ENCODE measurements at regions not wholly inside any gene's neighbourhood (a gene's known extent, or its start where the extent isn't known, plus 50 kb on each side); places are given as distances from the start of the nearest gene placed in this dataset.

DNA sequence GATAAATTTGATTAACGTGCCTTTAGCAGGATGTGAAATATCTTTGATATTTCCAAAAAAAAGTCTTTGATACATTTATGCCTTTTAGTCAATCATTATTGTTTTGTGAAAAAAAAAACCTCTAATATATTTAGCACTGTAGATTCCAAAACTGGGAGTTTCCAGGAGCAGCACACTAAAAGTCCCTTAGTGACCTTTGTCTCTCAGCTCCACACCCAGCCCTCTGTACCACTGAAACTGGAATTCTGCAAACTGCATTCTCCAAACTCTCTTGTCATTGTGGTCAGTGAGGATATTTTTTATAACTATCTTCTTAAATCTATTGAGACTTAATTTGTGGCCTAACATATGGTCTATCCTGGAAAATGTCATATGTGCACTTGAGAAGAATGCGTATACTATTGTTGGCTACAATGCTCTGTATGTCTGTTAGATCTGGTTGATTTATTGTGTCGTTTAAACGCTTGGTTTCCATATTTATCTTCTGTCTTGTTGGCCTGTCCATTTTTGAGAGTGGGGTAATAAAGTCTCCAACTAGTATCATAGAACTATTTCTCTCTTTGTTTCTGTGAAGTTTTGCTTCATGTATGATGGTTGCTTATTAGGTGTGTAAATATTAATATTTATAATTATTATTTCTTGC is 73.2 kb upstream of the CNKSR3 start:
- no peak overlapping the region for H3K9ac ChIP-seq (ENCODE audit: low read depth, low read length, poor library complexity, severe bottlenecking)
- H3K4me2 ChIP-seq (ENCODE audit: low read depth, low read length, poor library complexity, severe bottlenecking) = no peak overlapping the region
- no peak overlapping the region for H2AFZ ChIP-seq (ENCODE audit: low read length)
- H3F3A ChIP-seq (ENCODE audit: low read depth) = no peaks in the 10 kb centered on the region
- no peaks in the 10 kb centered on the region for H3K9me2 ChIP-seq (replicated peaks; ENCODE audit: low read depth, low read length)
- H3K4me3 ChIP-seq (ENCODE audit: low read length, poor library complexity, severe bottlenecking) = no peak overlapping the region
- H3K27me3 ChIP-seq (ENCODE audit: insufficient read depth, low read length, poor library complexity, severe bottlenecking) = no peaks in the 10 kb centered on the region
- no peaks in the 10 kb centered on the region for H3K9me3 ChIP-seq (ENCODE audit: insufficient read depth, low read depth, low read length)
- no peak for TF ChIP-seq EZH2phosphoT487 (IDR thresholded peaks at IDR 0.05; ENCODE audit: borderline replicate concordance)
- TF ChIP-seq, protein P1, sequence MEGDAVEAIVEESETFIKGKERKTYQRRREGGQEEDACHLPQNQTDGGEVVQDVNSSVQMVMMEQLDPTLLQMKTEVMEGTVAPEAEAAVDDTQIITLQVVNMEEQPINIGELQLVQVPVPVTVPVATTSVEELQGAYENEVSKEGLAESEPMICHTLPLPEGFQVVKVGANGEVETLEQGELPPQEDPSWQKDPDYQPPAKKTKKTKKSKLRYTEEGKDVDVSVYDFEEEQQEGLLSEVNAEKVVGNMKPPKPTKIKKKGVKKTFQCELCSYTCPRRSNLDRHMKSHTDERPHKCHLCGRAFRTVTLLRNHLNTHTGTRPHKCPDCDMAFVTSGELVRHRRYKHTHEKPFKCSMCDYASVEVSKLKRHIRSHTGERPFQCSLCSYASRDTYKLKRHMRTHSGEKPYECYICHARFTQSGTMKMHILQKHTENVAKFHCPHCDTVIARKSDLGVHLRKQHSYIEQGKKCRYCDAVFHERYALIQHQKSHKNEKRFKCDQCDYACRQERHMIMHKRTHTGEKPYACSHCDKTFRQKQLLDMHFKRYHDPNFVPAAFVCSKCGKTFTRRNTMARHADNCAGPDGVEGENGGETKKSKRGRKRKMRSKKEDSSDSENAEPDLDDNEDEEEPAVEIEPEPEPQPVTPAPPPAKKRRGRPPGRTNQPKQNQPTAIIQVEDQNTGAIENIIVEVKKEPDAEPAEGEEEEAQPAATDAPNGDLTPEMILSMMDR (conservative IDR thresholded peaks at IDR 0.05; ENCODE audit: low read length) = no peak
- peaks cover 12% of the 10 kb centered on the region for H3K4me1 ChIP-seq (ENCODE audit: insufficient read depth, low read length, poor library complexity, severe bottlenecking)
- H4K20me1 ChIP-seq (ENCODE audit: insufficient read depth, low read length, poor library complexity, severe bottlenecking) = no peaks in the 10 kb centered on the region
- H3K36me3 ChIP-seq (ENCODE audit: insufficient read depth, low read length) = no peaks in the 10 kb centered on the region
- H3K79me2 ChIP-seq (ENCODE audit: insufficient read depth, low read length) = no peaks in the 10 kb centered on the region

DNA sequence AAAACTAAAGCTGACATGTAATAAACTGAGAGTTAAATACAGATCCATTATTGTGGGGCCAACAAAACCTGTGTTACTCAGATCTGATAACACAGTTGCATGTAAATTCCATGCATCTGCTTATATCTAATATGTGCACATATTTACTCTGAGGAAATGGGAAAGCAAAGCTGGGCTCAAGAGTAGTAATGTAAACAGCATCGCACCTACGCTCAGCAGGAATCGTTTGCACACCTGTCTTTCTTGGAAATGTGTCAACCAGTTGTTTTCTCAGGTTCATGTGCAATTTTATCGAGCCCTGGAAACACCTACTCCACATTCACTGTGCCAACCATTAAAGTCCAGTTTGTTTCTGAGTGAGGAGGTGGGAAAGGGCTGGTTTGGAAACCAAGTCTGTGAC is 80.3 kb upstream of the CNKSR3 start:
- Histone ChIP-seq H2AFZ (ENCODE audit: low read length) (no peak overlapping the region), H3K4me1 (ENCODE audit: insufficient read depth, low read length, poor library complexity, severe bottlenecking) (no peaks in the 10 kb centered on the region), H3K27me3 (ENCODE audit: insufficient read depth, low read length, poor library complexity, severe bottlenecking) (no peaks in the 10 kb centered on the region), H3K9ac (ENCODE audit: low read depth, low read length, poor library complexity, severe bottlenecking) (no peak overlapping the region), H3F3A (ENCODE audit: low read depth) (no peaks in the 10 kb centered on the region), H4K20me1 (ENCODE audit: insufficient read depth, low read length, poor library complexity, severe bottlenecking) (no peaks in the 10 kb centered on the region), H3K4me3 (ENCODE audit: low read length, poor library complexity, severe bottlenecking) (no peak overlapping the region), H3K9me3 (ENCODE audit: insufficient read depth, low read depth, low read length) (no peaks in the 10 kb centered on the region), H3K4me2 (ENCODE audit: low read depth, low read length, poor library complexity, severe bottlenecking) (no peak overlapping the region), H3K9me2 (replicated peaks; ENCODE audit: low read depth, low read length) (no peaks in the 10 kb centered on the region), H3K79me2 (ENCODE audit: insufficient read depth, low read length) (no peaks in the 10 kb centered on the region), H3K36me3 (ENCODE audit: insufficient read depth, low read length) (no peaks in the 10 kb centered on the region)
- TF ChIP-seq, protein P1 (conservative IDR thresholded peaks at IDR 0.05; ENCODE audit: low read length) = no peak
- TF ChIP-seq EZH2phosphoT487 (IDR thresholded peaks at IDR 0.05; ENCODE audit: borderline replicate concordance) = no peak

DNA sequence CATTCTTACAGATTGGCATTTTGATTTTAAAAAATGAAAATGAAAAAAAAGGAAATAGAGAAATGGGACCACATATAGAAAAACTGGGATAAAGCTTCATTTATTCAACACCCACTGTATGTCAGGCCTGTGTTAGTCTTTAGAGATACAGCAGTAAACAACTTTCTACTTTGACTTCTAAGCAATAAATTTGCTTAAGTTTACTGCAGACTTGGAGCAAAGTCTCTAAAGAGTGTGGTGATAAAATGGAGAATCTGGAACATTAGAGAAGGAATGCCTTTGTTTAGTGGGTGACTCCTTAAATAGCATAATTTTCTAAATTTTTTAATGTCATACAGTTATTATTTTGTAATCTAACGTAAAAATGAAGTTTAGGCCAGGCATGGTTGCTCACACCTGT is 80.7 kb upstream of the CNKSR3 start:
- H3K4me2 ChIP-seq (ENCODE audit: low read depth, low read length, poor library complexity, severe bottlenecking) = no peak overlapping the region
- H3K9me2 ChIP-seq (replicated peaks; ENCODE audit: low read depth, low read length) = no peaks in the 10 kb centered on the region
- H3K79me2 ChIP-seq (ENCODE audit: insufficient read depth, low read length) = no peaks in the 10 kb centered on the region
- H3K9ac ChIP-seq (ENCODE audit: low read depth, low read length, poor library complexity, severe bottlenecking) = no peak overlapping the region
- no peaks in the 10 kb centered on the region for H3F3A ChIP-seq (ENCODE audit: low read depth)
- H3K9me3 ChIP-seq (ENCODE audit: insufficient read depth, low read depth, low read length) = no peaks in the 10 kb centered on the region
- no peak overlapping the region for H2AFZ ChIP-seq (ENCODE audit: low read length)
- no peaks in the 10 kb centered on the region for H3K27me3 ChIP-seq (ENCODE audit: insufficient read depth, low read length, poor library complexity, severe bottlenecking)
- no peaks in the 10 kb centered on the region for H3K4me1 ChIP-seq (ENCODE audit: insufficient read depth, low read length, poor library complexity, severe bottlenecking)
- no peaks in the 10 kb centered on the region for H4K20me1 ChIP-seq (ENCODE audit: insufficient read depth, low read length, poor library complexity, severe bottlenecking)
- no peaks in the 10 kb centered on the region for H3K36me3 ChIP-seq (ENCODE audit: insufficient read depth, low read length)
- TF ChIP-seq EZH2phosphoT487 (IDR thresholded peaks at IDR 0.05; ENCODE audit: borderline replicate concordance) = no peak
- TF ChIP-seq, protein P1 (conservative IDR thresholded peaks at IDR 0.05; ENCODE audit: low read length) = no peak
- no peak overlapping the region for H3K4me3 ChIP-seq (ENCODE audit: low read length, poor library complexity, severe bottlenecking)
